ENCODE measurements at regions not wholly inside any gene's neighbourhood (a gene's known extent, or its start where the extent isn't known, plus 50 kb on each side); places are given as distances from the start of the nearest gene placed in this dataset.

DNA sequence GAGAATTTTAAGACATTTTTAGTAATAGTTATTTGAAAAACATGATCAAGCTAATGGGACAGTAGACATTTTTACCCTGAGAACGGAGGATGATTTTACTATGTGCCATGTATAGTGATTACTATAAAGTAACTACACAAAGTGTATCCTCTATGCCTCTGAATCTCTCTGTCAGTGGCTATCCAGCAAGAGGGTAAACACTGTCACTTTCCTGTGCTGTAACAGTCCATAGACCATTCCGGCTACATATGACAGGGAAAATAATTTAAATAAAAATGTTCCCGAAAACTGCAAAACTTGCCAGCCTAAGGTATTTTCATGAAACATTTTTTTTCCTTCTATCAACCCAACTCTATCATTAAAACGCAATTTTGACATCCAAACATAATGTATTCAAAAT is 1632.2 kb upstream of the ACVR2A start:
- TF ChIP-seq, protein P1, sequence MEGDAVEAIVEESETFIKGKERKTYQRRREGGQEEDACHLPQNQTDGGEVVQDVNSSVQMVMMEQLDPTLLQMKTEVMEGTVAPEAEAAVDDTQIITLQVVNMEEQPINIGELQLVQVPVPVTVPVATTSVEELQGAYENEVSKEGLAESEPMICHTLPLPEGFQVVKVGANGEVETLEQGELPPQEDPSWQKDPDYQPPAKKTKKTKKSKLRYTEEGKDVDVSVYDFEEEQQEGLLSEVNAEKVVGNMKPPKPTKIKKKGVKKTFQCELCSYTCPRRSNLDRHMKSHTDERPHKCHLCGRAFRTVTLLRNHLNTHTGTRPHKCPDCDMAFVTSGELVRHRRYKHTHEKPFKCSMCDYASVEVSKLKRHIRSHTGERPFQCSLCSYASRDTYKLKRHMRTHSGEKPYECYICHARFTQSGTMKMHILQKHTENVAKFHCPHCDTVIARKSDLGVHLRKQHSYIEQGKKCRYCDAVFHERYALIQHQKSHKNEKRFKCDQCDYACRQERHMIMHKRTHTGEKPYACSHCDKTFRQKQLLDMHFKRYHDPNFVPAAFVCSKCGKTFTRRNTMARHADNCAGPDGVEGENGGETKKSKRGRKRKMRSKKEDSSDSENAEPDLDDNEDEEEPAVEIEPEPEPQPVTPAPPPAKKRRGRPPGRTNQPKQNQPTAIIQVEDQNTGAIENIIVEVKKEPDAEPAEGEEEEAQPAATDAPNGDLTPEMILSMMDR (conservative IDR thresholded peaks at IDR 0.05 in 1 of 2, IDR thresholded peaks at IDR 0.05 in 1 of 2; ENCODE audit: low read depth in 1 of 2, low read length in 2 of 2) = no peak
- TF ChIP-seq EZH2 (IDR thresholded peaks at IDR 0.05; ENCODE audit: low read length, missing control alignments) = no peak
- Histone ChIP-seq H3K27me3 (ENCODE audit: control insufficient read depth, insufficient read depth, low read length) (no peaks in the 10 kb centered on the region), H3K79me2 (ENCODE audit: control insufficient read depth, insufficient read depth, low read length) (no peaks in the 10 kb centered on the region), H3K9ac (ENCODE audit: insufficient read depth, low read length) (no peak overlapping the region), H3K4me3 (replicated peaks in 1 of 4; ENCODE audit: control extremely low read depth in 1 of 4, insufficient read depth in 1 of 4, low read depth in 3 of 4, low read length in 4 of 4) (no peak overlapping the region), H3K4me1 (ENCODE audit: control insufficient read depth, extremely low read depth, insufficient read depth, low read length) (no peaks in the 10 kb centered on the region), H2AFZ (ENCODE audit: low read length) (no peak overlapping the region), H4K20me1 (ENCODE audit: control insufficient read depth, extremely low read depth, insufficient read depth, low read length) (no peaks in the 10 kb centered on the region), H3K27ac (ENCODE audit: insufficient read depth, low read length) (no peak overlapping the region), H3K4me2 (ENCODE audit: extremely low read depth, insufficient read depth, low read length) (no peak overlapping the region), H3K9me3 (ENCODE audit: control insufficient read depth, insufficient read depth, low read depth, low read length) (no peaks in the 10 kb centered on the region), H3K36me3 (ENCODE audit: control insufficient read depth, insufficient read depth, low read length) (no peaks in the 10 kb centered on the region)
- DNase-seq (ENCODE audit: low read depth in 2 of 2) = no peak

DNA sequence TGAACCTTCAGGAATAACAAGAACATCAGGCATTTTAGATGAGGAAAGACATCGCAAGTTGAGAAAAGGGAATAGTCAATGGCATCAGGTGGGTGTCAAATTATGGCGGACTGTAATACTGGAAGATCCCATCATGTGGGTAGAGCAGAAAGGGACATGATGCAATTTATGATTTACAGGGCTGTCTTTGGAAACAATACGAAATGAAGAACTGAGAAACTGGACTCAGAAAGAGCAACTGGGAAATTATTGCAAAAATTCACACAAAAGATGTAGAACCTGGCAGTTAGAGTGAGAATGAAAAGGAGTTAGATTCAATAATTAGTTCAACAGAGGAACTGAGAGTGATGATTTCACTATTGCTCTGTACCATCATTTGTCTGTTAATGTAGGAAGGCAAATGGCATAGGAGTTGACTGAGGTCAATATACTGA is 1635.0 kb upstream of the ACVR2A start:
- no peak overlapping the region for H3K27ac ChIP-seq (ENCODE audit: insufficient read depth, low read length)
- H3K4me2 ChIP-seq (ENCODE audit: extremely low read depth, insufficient read depth, low read length) = no peak overlapping the region
- no peak for TF ChIP-seq EZH2 (IDR thresholded peaks at IDR 0.05; ENCODE audit: low read length, missing control alignments)
- TF ChIP-seq, protein P1 (conservative IDR thresholded peaks at IDR 0.05 in 1 of 2, IDR thresholded peaks at IDR 0.05 in 1 of 2; ENCODE audit: low read depth in 1 of 2, low read length in 2 of 2) = no peak
- no peaks in the 10 kb centered on the region for H3K79me2 ChIP-seq (ENCODE audit: control insufficient read depth, insufficient read depth, low read length)
- no peak overlapping the region for H3K9ac ChIP-seq (ENCODE audit: insufficient read depth, low read length)
- H3K27me3 ChIP-seq (ENCODE audit: control insufficient read depth, insufficient read depth, low read length) = no peaks in the 10 kb centered on the region
- H3K4me1 ChIP-seq (ENCODE audit: control insufficient read depth, extremely low read depth, insufficient read depth, low read length) = no peaks in the 10 kb centered on the region
- DNase-seq (ENCODE audit: low read depth in 2 of 2) = no peak
- H4K20me1 ChIP-seq (ENCODE audit: control insufficient read depth, extremely low read depth, insufficient read depth, low read length) = no peaks in the 10 kb centered on the region
- H3K4me3 ChIP-seq (replicated peaks in 1 of 4; ENCODE audit: control extremely low read depth in 1 of 4, insufficient read depth in 1 of 4, low read depth in 3 of 4, low read length in 4 of 4) = no peak overlapping the region
- no peaks in the 10 kb centered on the region for H3K9me3 ChIP-seq (ENCODE audit: control insufficient read depth, insufficient read depth, low read depth, low read length)
- no peak overlapping the region for H2AFZ ChIP-seq (ENCODE audit: low read length)
- no peaks in the 10 kb centered on the region for H3K36me3 ChIP-seq (ENCODE audit: control insufficient read depth, insufficient read depth, low read length)

DNA sequence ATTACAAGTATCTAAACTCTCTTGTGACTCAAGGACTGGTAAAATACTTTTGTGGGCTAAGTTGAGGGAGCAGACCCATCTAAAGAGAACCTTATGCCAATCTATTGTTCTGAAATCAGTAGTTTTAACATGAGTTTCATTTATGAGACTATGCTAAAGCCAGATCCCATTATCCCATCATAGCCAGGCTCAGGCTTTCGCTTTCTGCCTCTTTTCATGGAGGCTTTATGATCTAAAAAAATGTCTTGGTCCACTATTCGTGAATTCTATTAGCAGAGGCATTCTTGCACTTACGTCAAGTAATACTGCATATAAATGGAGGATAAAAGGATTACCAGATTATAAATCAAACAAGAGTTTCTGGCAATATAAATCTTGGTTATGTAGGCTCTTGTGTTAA is 1636.9 kb upstream of the ACVR2A start:
- H3K27ac ChIP-seq (ENCODE audit: insufficient read depth, low read length) = no peak overlapping the region
- H3K9ac ChIP-seq (ENCODE audit: insufficient read depth, low read length) = no peak overlapping the region
- no peaks in the 10 kb centered on the region for H4K20me1 ChIP-seq (ENCODE audit: control insufficient read depth, extremely low read depth, insufficient read depth, low read length)
- TF ChIP-seq EZH2 (IDR thresholded peaks at IDR 0.05; ENCODE audit: low read length, missing control alignments) = no peak
- TF ChIP-seq, protein P1 (conservative IDR thresholded peaks at IDR 0.05 in 1 of 2, IDR thresholded peaks at IDR 0.05 in 1 of 2; ENCODE audit: low read depth in 1 of 2, low read length in 2 of 2) = no peak
- H3K4me1 ChIP-seq (ENCODE audit: control insufficient read depth, extremely low read depth, insufficient read depth, low read length) = no peaks in the 10 kb centered on the region
- no peaks in the 10 kb centered on the region for H3K79me2 ChIP-seq (ENCODE audit: control insufficient read depth, insufficient read depth, low read length)
- no peaks in the 10 kb centered on the region for H3K27me3 ChIP-seq (ENCODE audit: control insufficient read depth, insufficient read depth, low read length)
- no peak overlapping the region for H3K4me2 ChIP-seq (ENCODE audit: extremely low read depth, insufficient read depth, low read length)
- no peak for DNase-seq (ENCODE audit: low read depth in 2 of 2)
- no peak overlapping the region for H3K4me3 ChIP-seq (replicated peaks in 1 of 4; ENCODE audit: control extremely low read depth in 1 of 4, insufficient read depth in 1 of 4, low read depth in 3 of 4, low read length in 4 of 4)
- H3K9me3 ChIP-seq (ENCODE audit: control insufficient read depth, insufficient read depth, low read depth, low read length) = no peaks in the 10 kb centered on the region
- H3K36me3 ChIP-seq (ENCODE audit: control insufficient read depth, insufficient read depth, low read length) = no peaks in the 10 kb centered on the region
- H2AFZ ChIP-seq (ENCODE audit: low read length) = no peak overlapping the region

All from fibroblast of lung (primary cell).